Suprapubic skin (tissue), 4 donors: ENCODE measurements at regions not wholly inside any gene's neighbourhood (a gene's known extent, or its start where the extent isn't known, plus 50 kb on each side); places are given as distances from the start of the nearest gene placed in this dataset.

Source experiments
- DNase-seq, 2 donors: peaks; one replicate each; pipeline ENCODE4 v3.0.0-alpha.2; 2019; ENCODE audit warnings: low spot score in 2 of 2
- H3K27ac ChIP-seq: fragments of 200-600 bp; sonication (generic); one replicate; pipeline ENCODE4 v1.5.1; 2019
- H3K27me3 ChIP-seq: fragments of 200-600 bp; sonication (generic); one replicate; pipeline ENCODE4 v1.5.1; 2019
- H3K36me3 ChIP-seq: fragments of 200-600 bp; sonication (generic); one replicate; pipeline ENCODE4 v1.5.1; 2019
- H3K4me1 ChIP-seq: fragments of 200-600 bp; sonication (generic); one replicate; pipeline ENCODE4 v1.5.1; 2019
- H3K4me3 ChIP-seq: fragments of 200-600 bp; sonication (generic); one replicate; pipeline ENCODE4 v1.5.1; 2019; ENCODE audit warnings: mild to moderate bottlenecking
- H3K9me3 ChIP-seq: fragments of 200-600 bp; sonication (generic); one replicate; pipeline ENCODE4 v1.5.1; 2019
- EP300 ChIP-seq: sonication (generic); formaldehyde crosslinking; IDR thresholded peaks from one replicate; pipeline ENCODE4 v1.6.1; 2017; ENCODE audit warnings: antibody characterized with exemption
- POLR2A ChIP-seq, 2 donors: fragments of 450-650 bp; IDR thresholded peaks; one replicate each; pipeline ENCODE4 v1.6.1; 2017; ENCODE audit warnings: antibody characterized with exemption in 2 of 2, mild to moderate bottlenecking in 2 of 2, moderate library complexity in 2 of 2
- POLR2AphosphoS5 ChIP-seq, 3 donors: sonication (generic); formaldehyde crosslinking; IDR thresholded peaks; one replicate each; pipeline ENCODE4 v1.6.1; 2017; ENCODE audit warnings: antibody characterized with exemption in 3 of 3
- WGBS: methylation state at CpG from one replicate; pipeline ENCODE4 v1.1.5; 2018; 5-methylcytosine and 5-hydroxymethylcytosine counted together
- TF ChIP-seq, protein P1 (sequence below), 2 donors: fragments of 200-600 bp in 1 of 2; fragments of 450-650 bp in 1 of 2; sonication (generic) in 1 of 2; IDR thresholded peaks; one replicate each; pipeline ENCODE4 v1.5.1; 2016 to 2019; ENCODE audit warnings: antibody characterized with exemption in 2 of 2, mild to moderate bottlenecking in 1 of 2, moderate library complexity in 1 of 2

DNA sequence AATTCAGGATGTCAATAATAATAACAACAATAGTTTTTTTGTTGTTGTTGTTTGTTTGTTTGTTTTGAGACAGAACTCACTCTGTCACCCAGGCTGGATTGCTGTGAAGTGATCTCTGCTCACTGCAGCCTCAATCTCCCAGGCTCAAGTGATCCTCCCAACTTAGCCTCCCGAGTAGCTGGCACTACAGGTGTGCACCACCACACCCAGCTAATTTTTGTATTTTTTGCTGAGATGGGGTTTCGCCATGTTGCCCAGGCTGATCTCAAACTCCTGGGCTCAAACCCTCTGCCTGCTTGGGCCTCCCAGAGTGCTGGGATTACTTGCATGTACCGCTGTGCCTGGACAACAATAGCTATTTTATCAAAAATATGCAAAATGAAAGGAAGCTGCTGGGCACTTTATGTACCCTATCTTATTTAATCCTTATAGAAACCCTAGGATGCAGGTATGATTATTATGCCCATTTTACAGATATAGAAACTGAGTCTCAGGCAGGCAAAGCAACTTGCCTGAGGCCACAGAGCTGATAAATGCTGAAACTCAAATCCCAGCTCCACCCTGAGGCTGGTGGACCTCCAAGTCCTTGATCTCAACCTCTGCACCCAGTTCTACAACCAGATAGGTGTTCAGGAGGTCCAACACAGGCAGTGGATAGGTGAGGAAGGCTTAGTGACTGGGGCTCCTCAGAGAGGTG, 57.4 kb upstream of the CTPS1 start:
- no peak for TF ChIP-seq EP300
- TF ChIP-seq, protein P1, sequence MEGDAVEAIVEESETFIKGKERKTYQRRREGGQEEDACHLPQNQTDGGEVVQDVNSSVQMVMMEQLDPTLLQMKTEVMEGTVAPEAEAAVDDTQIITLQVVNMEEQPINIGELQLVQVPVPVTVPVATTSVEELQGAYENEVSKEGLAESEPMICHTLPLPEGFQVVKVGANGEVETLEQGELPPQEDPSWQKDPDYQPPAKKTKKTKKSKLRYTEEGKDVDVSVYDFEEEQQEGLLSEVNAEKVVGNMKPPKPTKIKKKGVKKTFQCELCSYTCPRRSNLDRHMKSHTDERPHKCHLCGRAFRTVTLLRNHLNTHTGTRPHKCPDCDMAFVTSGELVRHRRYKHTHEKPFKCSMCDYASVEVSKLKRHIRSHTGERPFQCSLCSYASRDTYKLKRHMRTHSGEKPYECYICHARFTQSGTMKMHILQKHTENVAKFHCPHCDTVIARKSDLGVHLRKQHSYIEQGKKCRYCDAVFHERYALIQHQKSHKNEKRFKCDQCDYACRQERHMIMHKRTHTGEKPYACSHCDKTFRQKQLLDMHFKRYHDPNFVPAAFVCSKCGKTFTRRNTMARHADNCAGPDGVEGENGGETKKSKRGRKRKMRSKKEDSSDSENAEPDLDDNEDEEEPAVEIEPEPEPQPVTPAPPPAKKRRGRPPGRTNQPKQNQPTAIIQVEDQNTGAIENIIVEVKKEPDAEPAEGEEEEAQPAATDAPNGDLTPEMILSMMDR (IDR thresholded peaks at IDR 0.05) = no peak
- no peak for TF ChIP-seq POLR2A (IDR thresholded peaks at IDR 0.05)
- TF ChIP-seq POLR2AphosphoS5 (IDR thresholded peaks at IDR 0.05) = no peak
- no peaks in the 10 kb centered on the region for H3K9me3 ChIP-seq
- peak in 1 of 2 donors; percentile 20 for DNase-seq
- no peaks in the 10 kb centered on the region for H3K36me3 ChIP-seq
- WGBS = 96% methylated on average over 3 of the region's 3 CpGs
- no peaks in the 10 kb centered on the region for H3K27me3 ChIP-seq
- H3K4me3 ChIP-seq = no peak overlapping the region
- H3K4me1 ChIP-seq = peaks cover 7% of the 10 kb centered on the region
- peak overlapping the region; percentile 33 for H3K27ac ChIP-seq

DNA sequence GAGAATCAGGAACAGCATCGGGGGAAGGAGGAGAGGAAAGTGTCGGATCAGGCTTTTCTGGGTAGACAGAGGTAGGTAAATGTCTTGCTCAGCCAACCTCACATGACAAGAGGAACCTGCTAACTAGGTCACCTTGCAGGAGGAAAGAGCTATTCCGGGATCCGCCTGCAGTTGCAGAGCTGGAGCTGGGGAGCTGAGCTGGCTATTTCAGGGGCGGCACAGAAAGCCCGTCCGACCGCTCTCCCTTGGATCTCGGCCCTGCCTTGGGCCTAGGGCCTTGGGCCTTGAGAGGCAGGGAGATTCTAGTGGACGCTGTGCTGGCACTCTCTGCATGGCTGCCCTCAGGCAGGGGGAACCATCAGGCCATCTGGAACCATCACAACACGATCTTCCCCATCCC, 56.5 kb upstream of the CTPS1 start:
- Histone ChIP-seq H3K9me3 (no peaks in the 10 kb centered on the region), H3K36me3 (no peaks in the 10 kb centered on the region), H3K27ac (peak overlapping the region; percentile 47), H3K4me1 (peaks cover 7% of the 10 kb centered on the region), H3K27me3 (no peaks in the 10 kb centered on the region), H3K4me3 (no peak overlapping the region)
- DNase-seq = peak in 1 of 2 donors; percentile 52
- 63% methylated on average over 4 of the region's 11 CpGs for WGBS
- TF ChIP-seq, protein P1 (IDR thresholded peaks at IDR 0.05) = no peak
- TF ChIP-seq EP300 (no peak), POLR2A (IDR thresholded peaks at IDR 0.05) (no peak), POLR2AphosphoS5 (IDR thresholded peaks at IDR 0.05) (no peak)

DNA sequence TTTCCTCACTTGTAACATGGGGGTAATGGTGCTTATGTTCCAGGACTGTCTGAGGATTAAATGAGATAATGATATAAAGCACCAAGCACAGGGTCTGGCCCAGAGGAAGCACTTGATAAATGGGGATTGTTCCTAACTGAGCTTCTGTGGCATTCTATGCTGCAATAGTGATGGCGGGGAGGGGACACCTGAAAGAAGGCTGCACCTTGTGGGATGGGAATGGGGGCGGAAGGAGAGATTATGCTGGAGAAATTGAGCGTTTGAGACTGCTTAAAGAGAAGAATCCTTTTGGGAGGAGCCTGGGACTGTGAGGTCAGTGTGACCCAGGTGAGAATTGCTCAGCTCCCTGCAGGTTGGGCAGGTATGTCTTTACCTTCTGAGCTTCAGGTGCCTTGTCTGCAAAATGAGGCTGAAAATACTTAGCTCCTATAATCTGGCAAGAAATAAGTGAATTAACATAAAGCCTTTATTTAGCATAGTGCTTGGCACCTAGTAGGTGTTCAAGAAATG, 55.9 kb upstream of the CTPS1 start:
- Histone ChIP-seq H3K9me3 (no peaks in the 10 kb centered on the region), H3K4me1 (peaks cover 7% of the 10 kb centered on the region), H3K27me3 (no peaks in the 10 kb centered on the region), H3K36me3 (no peaks in the 10 kb centered on the region), H3K4me3 (no peak overlapping the region), H3K27ac (peak overlapping the region; percentile 47)
- TF ChIP-seq POLR2AphosphoS5 (IDR thresholded peaks at IDR 0.05) = no peak
- TF ChIP-seq POLR2A (IDR thresholded peaks at IDR 0.05) = no peak
- TF ChIP-seq, protein P1 (IDR thresholded peaks at IDR 0.05) = no peak
- TF ChIP-seq EP300 = no peak
- peak in 1 of 2 donors; percentile 24 for DNase-seq
- WGBS = 78% methylated on average over 3 of the region's 3 CpGs

DNA sequence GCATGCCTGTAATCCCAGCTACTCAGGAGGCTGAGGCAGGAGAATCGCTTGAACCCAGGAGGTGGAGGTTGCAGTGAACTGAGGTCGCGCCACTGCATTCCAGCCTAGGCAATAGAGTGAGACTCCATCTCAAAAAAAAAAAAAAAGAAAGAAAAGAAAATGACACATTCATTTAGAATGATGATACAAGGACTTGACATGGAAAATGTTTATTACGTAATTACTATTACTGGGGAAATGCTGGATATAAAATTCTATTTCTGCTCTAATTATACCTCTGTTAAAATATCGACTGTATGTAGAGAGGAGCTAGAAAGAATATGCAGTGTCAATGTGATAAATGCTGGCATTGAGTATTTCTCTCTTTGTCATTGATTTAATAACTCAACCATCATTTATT, 54.7 kb upstream of the CTPS1 start:
- Histone ChIP-seq H3K27me3 (no peaks in the 10 kb centered on the region), H3K9me3 (no peaks in the 10 kb centered on the region), H3K4me3 (no peak overlapping the region), H3K27ac (no peak overlapping the region), H3K4me1 (peaks cover 9% of the 10 kb centered on the region), H3K36me3 (no peaks in the 10 kb centered on the region)
- 91% methylated on average over 5 of the region's 5 CpGs for WGBS
- DNase-seq = peak in 1 of 2 donors; percentile 28
- TF ChIP-seq EP300 (no peak), POLR2A (IDR thresholded peaks at IDR 0.05) (no peak), POLR2AphosphoS5 (IDR thresholded peaks at IDR 0.05) (no peak)
- TF ChIP-seq, protein P1 (IDR thresholded peaks at IDR 0.05) = no peak

DNA sequence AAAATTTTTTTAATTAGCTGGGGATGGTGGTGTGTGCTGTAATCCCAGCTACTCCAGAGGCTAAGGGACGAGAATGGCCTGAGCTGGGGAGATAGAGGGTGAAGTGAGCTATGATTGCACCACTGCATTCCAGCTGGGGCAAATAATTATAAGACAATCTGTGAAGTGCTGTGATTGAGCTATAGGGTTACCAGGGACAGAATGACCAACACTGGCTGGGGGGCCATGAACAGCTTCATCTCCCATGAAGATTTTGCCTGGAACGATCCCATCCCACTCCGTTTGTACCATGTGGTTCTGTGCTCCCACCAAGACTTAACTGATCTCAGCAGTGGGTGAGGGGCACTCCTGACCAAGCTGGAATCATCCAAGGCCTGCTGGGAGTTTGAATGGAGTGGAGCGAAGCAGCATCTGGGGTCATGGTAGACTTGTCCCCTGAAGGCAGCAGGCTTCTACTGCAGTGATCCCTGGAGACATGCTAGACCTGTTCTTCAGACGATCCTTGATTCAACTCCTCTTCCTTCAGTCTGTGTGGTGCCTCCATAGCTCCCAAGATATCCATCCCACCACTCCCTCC, 53.6 kb upstream of the CTPS1 start:
- no peak overlapping the region for H3K4me3 ChIP-seq
- WGBS = 88% methylated on average over 5 of the region's 5 CpGs
- H3K4me1 ChIP-seq = peaks cover 17% of the 10 kb centered on the region
- DNase-seq = peak in 1 of 2 donors; percentile 10
- H3K27me3 ChIP-seq = no peaks in the 10 kb centered on the region
- no peaks in the 10 kb centered on the region for H3K9me3 ChIP-seq
- H3K36me3 ChIP-seq = no peaks in the 10 kb centered on the region
- no peak for TF ChIP-seq POLR2AphosphoS5 (IDR thresholded peaks at IDR 0.05)
- no peak for TF ChIP-seq POLR2A (IDR thresholded peaks at IDR 0.05)
- TF ChIP-seq EP300 = no peak
- TF ChIP-seq, protein P1 (IDR thresholded peaks at IDR 0.05) = no peak
- no peak overlapping the region for H3K27ac ChIP-seq
